ENCODE measurements at regions not wholly inside any gene's neighbourhood (a gene's known extent, or its start where the extent isn't known, plus 50 kb on each side); places are given as distances from the start of the nearest gene placed in this dataset.

DNA sequence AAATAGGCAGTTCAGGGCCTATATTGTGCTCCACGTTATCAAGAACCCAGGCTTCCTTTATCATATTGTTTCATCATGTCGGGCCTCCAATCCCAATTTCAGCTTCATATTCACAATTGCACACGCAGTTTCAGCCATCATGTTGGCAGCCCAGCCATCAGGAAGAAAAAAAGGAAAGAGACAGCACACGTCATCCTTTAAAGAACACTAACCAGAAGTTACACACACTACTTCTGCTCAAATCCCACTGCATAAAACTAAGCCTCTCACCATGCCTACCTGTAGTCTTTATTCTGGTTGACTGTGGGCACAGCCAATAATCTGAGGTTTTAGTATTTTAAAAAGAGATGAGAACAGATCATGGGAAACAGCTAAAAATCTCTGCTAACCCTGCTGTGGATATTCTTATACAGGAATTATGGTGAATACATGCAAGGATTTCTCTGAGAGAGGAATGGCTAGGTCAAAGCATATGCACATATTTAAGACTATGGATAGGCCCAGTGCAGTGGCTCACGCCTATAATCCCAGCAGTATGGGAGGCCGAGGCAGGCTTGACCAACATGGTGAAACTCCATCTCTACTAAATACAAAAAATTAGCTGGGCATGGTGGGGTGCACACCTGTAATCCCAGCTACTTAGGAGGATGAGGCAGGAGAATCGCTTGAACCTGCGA, 534.4 kb downstream of the ETV1 start:
- Histone ChIP-seq H3K4me3 (ENCODE audit: low read depth, low read length, poor library complexity, severe bottlenecking) (no peak overlapping the region), H3K4me1 (ENCODE audit: insufficient read depth, low read length, poor library complexity, severe bottlenecking) (no peaks in the 10 kb centered on the region), H3K36me3 (ENCODE audit: insufficient read depth, low read length, poor library complexity, severe bottlenecking) (no peaks in the 10 kb centered on the region), H3K27me3 (replicated peaks; ENCODE audit: insufficient read depth, low read depth, low read length, poor library complexity) (no peaks in the 10 kb centered on the region), H3K27ac (ENCODE audit: low read depth, low read length, poor library complexity, severe bottlenecking) (no peak overlapping the region), H3K9me3 (ENCODE audit: low read depth, low read length, poor library complexity, severe bottlenecking) (no peaks in the 10 kb centered on the region)
- intact Hi-C loops (cut with micrococcal nuclease; ENCODE audit: unreplicated experiment): no loop called here
- ChIA-PET CTCF (no interaction called here), POLR2A (ENCODE audit: low non-redundant PET) (no interaction called here)
- DNase-seq (ENCODE audit: low spot score): no peak
- TF ChIP-seq, protein P1, sequence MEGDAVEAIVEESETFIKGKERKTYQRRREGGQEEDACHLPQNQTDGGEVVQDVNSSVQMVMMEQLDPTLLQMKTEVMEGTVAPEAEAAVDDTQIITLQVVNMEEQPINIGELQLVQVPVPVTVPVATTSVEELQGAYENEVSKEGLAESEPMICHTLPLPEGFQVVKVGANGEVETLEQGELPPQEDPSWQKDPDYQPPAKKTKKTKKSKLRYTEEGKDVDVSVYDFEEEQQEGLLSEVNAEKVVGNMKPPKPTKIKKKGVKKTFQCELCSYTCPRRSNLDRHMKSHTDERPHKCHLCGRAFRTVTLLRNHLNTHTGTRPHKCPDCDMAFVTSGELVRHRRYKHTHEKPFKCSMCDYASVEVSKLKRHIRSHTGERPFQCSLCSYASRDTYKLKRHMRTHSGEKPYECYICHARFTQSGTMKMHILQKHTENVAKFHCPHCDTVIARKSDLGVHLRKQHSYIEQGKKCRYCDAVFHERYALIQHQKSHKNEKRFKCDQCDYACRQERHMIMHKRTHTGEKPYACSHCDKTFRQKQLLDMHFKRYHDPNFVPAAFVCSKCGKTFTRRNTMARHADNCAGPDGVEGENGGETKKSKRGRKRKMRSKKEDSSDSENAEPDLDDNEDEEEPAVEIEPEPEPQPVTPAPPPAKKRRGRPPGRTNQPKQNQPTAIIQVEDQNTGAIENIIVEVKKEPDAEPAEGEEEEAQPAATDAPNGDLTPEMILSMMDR (conservative IDR thresholded peaks at IDR 0.05; ENCODE audit: low read depth, low read length): no peak
- no peak for TF ChIP-seq EZH2 (IDR thresholded peaks at IDR 0.05; ENCODE audit: borderline replicate concordance, low read depth, low read length, poor library complexity, severe bottlenecking)
- BruUV-seq (replicated peaks): no TSS peak

DNA sequence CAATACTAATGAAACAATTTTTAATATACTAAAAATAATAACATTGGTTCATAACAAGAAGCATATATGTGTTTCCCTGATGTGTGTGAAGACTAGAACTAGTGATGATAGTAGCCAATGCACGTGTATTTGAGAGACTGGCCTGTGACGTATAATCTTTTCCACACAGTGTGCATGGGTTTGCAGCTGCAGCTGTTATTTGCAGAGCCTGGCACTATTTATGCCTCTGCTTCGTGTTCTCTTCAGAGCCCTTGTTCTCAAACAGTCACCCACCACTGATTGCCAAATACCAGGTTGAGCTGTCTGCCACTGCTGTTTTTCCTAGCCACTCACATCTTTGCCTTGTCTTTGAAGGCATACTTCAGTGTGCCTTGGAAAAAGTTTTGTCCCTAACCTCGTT, 531.7 kb downstream of the ETV1 start:
- Histone ChIP-seq H3K27me3 (replicated peaks; ENCODE audit: insufficient read depth, low read depth, low read length, poor library complexity) (peaks cover under 1% of the 10 kb centered on the region), H3K4me3 (ENCODE audit: low read depth, low read length, poor library complexity, severe bottlenecking) (no peak overlapping the region), H3K4me1 (ENCODE audit: insufficient read depth, low read length, poor library complexity, severe bottlenecking) (no peaks in the 10 kb centered on the region), H3K27ac (ENCODE audit: low read depth, low read length, poor library complexity, severe bottlenecking) (no peak overlapping the region), H3K36me3 (ENCODE audit: insufficient read depth, low read length, poor library complexity, severe bottlenecking) (no peaks in the 10 kb centered on the region), H3K9me3 (ENCODE audit: low read depth, low read length, poor library complexity, severe bottlenecking) (no peaks in the 10 kb centered on the region)
- ChIA-PET POLR2A (ENCODE audit: low non-redundant PET) (no interaction called here), CTCF (no interaction called here)
- intact Hi-C loops (cut with micrococcal nuclease; ENCODE audit: unreplicated experiment): no loop called here
- TF ChIP-seq, protein P1 (conservative IDR thresholded peaks at IDR 0.05; ENCODE audit: low read depth, low read length): no peak
- TF ChIP-seq EZH2 (IDR thresholded peaks at IDR 0.05; ENCODE audit: borderline replicate concordance, low read depth, low read length, poor library complexity, severe bottlenecking): no peak
- no TSS peak for BruUV-seq (replicated peaks)
- DNase-seq (ENCODE audit: low spot score): no peak

DNA sequence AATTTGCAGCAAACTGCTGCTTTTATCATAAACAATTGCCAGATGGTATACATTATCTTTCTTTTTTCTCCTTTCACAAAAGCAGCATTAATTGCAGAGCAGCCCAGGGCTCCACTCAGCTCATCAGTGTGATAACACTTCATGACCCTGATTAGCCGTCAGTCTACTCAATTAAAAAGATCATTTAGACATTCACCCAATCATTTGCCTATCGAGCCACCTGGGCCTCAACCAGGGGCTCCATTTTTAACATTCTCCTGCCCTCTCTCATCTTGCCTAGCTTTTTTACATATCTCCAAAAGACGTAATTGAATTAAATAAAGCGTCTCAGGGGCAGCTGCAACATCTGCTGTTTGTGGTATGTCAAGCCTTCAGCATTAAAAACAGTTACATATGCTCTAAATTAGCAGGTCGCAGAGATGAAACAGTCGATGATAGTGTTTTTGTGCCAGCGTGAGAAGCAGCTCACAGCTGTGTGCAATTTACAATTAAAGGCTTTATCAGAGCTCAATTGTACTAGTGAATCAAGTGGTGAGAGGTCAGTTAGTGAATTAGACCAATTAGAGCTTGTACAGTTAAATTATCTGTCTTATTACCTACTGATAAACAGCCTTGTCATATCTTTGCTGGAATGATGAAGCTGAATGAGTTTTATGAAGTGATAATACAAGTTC, 522.5 kb downstream of the ETV1 start:
- no peaks in the 10 kb centered on the region for H3K36me3 ChIP-seq (ENCODE audit: insufficient read depth, low read length, poor library complexity, severe bottlenecking)
- peaks cover 27% of the 10 kb centered on the region for H3K27me3 ChIP-seq (replicated peaks; ENCODE audit: insufficient read depth, low read depth, low read length, poor library complexity)
- H3K27ac ChIP-seq (ENCODE audit: low read depth, low read length, poor library complexity, severe bottlenecking): no peak overlapping the region
- H3K4me1 ChIP-seq (ENCODE audit: insufficient read depth, low read length, poor library complexity, severe bottlenecking): peaks cover 10% of the 10 kb centered on the region
- TF ChIP-seq, protein P1 (conservative IDR thresholded peaks at IDR 0.05; ENCODE audit: low read depth, low read length): no peak
- no peak for TF ChIP-seq EZH2 (IDR thresholded peaks at IDR 0.05; ENCODE audit: borderline replicate concordance, low read depth, low read length, poor library complexity, severe bottlenecking)
- H3K4me3 ChIP-seq (ENCODE audit: low read depth, low read length, poor library complexity, severe bottlenecking): no peak overlapping the region
- no peaks in the 10 kb centered on the region for H3K9me3 ChIP-seq (ENCODE audit: low read depth, low read length, poor library complexity, severe bottlenecking)
- ChIA-PET POLR2A (ENCODE audit: low non-redundant PET) (no interaction called here), CTCF (interaction anchor here (0.5 kb wide), 1 partner anchor 195 kb away, joined by 3 read pairs; no protein-coding TSS in a partner anchor)
- intact Hi-C loops (cut with micrococcal nuclease; ENCODE audit: unreplicated experiment): no loop called here
- peak; percentile 57 for DNase-seq (ENCODE audit: low spot score)
- no TSS peak for BruUV-seq (replicated peaks)
